IPS-18a (cell line): ENCODE measurements at regions not wholly inside any gene's neighbourhood (a gene's known extent, or its start where the extent isn't known, plus 50 kb on each side); places are given as distances from the start of the nearest gene placed in this dataset.

Experiments used
- H3K27ac ChIP-seq: one replicate; pipeline ENCODE4 v1.5.1; 2013; ENCODE audit warnings: low read length
- H3K27me3 ChIP-seq: one replicate; pipeline ENCODE4 v1.6.1; 2013; ENCODE audit warnings: mild to moderate bottlenecking, low read length; ENCODE audit not compliant: control insufficient read depth, insufficient read depth
- H3K36me3 ChIP-seq: one replicate; pipeline ENCODE4 v1.6.1; 2013; ENCODE audit warnings: low read depth, low read length; ENCODE audit not compliant: control insufficient read depth
- H3K4me1 ChIP-seq: one replicate; pipeline ENCODE4 v1.6.1; 2013; ENCODE audit warnings: low read depth, low read length; ENCODE audit not compliant: control insufficient read depth
- H3K4me3 ChIP-seq: one replicate; pipeline ENCODE4 v1.5.1; 2013; ENCODE audit warnings: low read length
- H3K9ac ChIP-seq: one replicate; pipeline ENCODE4 v1.6.1; 2013; ENCODE audit warnings: mild to moderate bottlenecking, low read length, moderate library complexity
- H3K9me3 ChIP-seq: one replicate; pipeline ENCODE4 v1.6.1; 2013; ENCODE audit warnings: low read depth, low read length; ENCODE audit not compliant: control insufficient read depth

DNA sequence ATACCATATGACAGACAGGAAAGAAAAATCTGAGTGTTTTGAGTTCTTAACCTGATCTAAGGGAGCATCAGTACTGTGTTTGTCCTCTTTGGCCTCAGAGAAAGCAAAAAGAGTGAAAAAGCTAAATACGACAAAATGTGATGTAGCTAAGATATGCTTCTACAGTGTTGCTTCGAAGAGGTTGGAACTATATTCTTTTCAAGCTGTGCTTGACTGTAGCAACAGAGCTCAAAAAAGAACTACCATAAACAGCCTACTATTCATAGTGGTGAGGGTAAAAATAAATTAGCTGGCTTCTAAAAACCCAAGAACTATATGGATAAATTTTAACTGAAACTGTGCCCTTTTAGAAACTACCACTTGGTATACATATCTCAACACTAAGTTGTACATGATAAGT, 881.8 kb upstream of the PCDH10 start:
- Histone ChIP-seq H3K36me3 (no peaks in the 10 kb centered on the region), H3K4me3 (no peak overlapping the region), H3K27ac (no peak overlapping the region), H3K9me3 (no peaks in the 10 kb centered on the region), H3K9ac (no peak overlapping the region), H3K27me3 (no peaks in the 10 kb centered on the region), H3K4me1 (no peaks in the 10 kb centered on the region)

DNA sequence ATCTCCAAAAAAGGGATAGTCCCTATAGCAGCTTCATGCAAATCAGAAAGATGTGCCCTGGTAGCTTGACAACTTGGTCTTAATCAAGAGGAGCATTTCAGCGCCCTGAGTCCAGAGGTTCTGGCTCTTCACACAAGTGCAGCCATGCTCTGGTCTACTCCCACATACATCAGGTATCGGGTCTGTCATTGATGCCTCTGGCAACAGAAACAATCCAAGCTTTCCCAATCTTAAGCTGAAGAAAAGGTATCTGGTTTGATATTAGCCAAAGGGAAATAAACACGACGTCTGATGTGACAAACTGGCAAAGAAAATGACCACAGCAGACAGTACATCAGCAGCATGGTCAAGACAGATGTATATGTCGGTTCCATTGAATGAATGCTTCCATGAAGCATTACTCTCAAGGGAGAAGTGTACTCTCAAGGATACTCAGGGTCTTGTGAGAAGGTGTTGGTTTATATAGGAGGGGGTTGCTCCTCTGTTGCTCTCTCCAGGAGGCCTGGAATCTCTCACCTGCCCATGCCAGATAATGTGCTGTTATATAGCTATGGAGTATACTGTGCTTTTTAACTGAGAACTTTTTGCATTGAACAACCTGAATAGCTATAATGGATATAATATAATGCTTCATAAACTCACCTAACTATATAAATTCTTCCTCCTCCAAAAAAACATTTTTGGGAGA, 879.6 kb upstream of the PCDH10 start:
- Histone ChIP-seq H3K27ac (no peak overlapping the region), H3K9ac (no peak overlapping the region), H3K4me3 (no peak overlapping the region), H3K9me3 (no peaks in the 10 kb centered on the region), H3K36me3 (no peaks in the 10 kb centered on the region), H3K27me3 (no peaks in the 10 kb centered on the region), H3K4me1 (no peaks in the 10 kb centered on the region)

DNA sequence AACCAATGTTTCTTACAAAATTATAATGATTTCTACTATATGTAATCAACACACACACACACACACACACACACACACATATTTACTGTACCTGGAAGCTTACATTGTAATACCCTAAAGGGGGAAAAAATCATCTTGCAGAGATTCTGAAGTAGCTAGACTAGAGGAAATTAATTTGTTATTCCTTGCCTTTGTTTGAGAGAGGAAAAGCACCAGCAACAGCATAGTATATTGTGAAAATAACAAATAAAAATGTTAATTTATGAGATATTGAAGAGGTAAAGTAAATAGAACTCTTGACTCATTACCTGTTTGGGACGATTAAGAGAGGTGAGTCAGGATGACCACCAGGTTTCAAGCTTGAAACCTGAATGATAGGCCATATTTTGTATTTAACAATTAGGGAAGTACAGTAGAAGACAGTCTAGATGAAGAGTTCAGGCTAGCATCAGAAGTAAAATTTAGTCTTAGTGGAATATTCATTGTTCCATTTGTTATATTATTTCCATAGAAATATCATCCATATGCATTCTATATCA, 873.4 kb upstream of the PCDH10 start:
- Histone ChIP-seq H3K9me3 (no peaks in the 10 kb centered on the region), H3K4me3 (no peak overlapping the region), H3K27ac (no peak overlapping the region), H3K9ac (no peak overlapping the region), H3K36me3 (no peaks in the 10 kb centered on the region), H3K27me3 (no peaks in the 10 kb centered on the region), H3K4me1 (no peaks in the 10 kb centered on the region)

DNA sequence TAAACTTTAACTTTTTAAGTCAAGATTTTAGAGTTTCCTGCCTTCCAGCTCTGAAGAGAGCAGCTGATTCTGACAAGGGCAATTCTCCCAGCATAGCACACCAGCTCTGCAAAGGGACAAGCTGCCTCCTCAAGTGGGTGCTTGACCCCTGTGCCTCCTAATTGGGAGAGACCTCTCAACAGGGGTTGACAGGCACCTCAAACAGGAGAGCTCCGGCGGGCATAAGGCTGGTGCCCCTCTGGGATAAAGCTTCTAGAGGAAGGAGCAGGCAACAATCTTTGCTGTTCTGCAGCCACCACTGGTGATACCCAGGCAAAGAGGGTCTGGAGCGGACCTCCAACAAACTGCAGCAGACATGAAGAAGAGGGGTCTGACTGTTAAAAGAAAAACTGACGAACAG, 872.9 kb upstream of the PCDH10 start:
- no peak overlapping the region for H3K9ac ChIP-seq
- H3K27me3 ChIP-seq, result no peaks in the 10 kb centered on the region
- H3K4me3 ChIP-seq, result no peak overlapping the region
- no peak overlapping the region for H3K27ac ChIP-seq
- no peaks in the 10 kb centered on the region for H3K4me1 ChIP-seq
- no peaks in the 10 kb centered on the region for H3K36me3 ChIP-seq
- H3K9me3 ChIP-seq, result no peaks in the 10 kb centered on the region

DNA sequence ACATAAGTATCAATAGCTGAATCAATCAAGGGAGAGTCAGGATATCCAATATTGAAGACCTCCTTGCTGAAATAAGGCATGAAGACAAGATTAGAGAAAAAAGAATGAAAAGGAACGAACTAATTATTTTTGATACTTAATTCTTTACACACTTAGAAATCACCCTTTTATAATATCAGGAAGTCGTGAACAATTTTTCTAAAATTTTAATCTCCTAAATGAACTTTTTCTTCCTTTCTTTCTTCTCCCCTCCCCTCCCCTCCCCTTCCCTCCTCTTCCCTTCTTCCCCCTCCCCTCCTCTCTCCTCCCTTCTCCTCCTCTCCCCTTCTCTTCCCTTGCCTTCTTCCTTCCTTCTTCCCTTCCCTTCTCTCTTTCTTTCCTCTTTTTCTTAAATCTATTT, 872.1 kb upstream of the PCDH10 start:
- H3K9me3 ChIP-seq, result no peaks in the 10 kb centered on the region
- H3K4me3 ChIP-seq, result no peak overlapping the region
- H3K36me3 ChIP-seq, result no peaks in the 10 kb centered on the region
- H3K27ac ChIP-seq, result no peak overlapping the region
- no peak overlapping the region for H3K9ac ChIP-seq
- no peaks in the 10 kb centered on the region for H3K4me1 ChIP-seq
- no peaks in the 10 kb centered on the region for H3K27me3 ChIP-seq

- Histone ChIP-seq H3K4me1 (no peaks in the 10 kb centered on the region), H3K9ac (no peak overlapping the region), H3K4me3 (no peak overlapping the region), H3K27me3 (no peaks in the 10 kb centered on the region), H3K9me3 (peaks cover 10% of the 10 kb centered on the region), H3K36me3 (no peaks in the 10 kb centered on the region), H3K27ac (no peak overlapping the region)
Observed at GRCh38 chr4:132281733-132282132, 867.4 kb upstream of the PCDH10 start.

DNA sequence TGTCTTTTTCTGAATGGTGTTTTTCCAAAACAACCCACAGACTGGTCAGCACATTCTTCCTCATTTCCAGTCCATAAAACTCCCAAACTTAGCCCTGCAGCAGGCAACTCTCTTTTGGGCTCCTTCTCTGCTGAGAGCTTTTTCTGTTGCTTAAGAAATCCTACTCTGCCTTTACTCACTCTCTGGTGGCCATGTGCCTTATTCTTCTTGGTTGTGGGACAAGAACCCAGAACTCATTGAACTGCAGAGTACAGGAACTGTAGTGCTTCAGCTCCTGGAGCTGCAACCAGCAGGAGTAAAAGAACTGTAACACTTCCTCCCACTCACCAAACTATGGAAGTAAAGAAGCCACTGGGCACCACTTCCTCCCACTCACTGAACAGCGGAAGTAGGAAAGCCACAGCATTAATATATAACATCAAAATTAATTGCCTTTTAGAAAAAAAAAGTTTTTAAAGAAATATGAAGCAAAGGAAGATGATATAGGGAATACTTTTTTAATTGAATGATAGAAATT, 864.1 kb upstream of the PCDH10 start:
- Histone ChIP-seq H3K9me3 (peaks cover 10% of the 10 kb centered on the region), H3K36me3 (no peaks in the 10 kb centered on the region), H3K4me3 (no peak overlapping the region), H3K9ac (no peak overlapping the region), H3K27ac (no peak overlapping the region), H3K4me1 (no peaks in the 10 kb centered on the region), H3K27me3 (no peaks in the 10 kb centered on the region)

DNA sequence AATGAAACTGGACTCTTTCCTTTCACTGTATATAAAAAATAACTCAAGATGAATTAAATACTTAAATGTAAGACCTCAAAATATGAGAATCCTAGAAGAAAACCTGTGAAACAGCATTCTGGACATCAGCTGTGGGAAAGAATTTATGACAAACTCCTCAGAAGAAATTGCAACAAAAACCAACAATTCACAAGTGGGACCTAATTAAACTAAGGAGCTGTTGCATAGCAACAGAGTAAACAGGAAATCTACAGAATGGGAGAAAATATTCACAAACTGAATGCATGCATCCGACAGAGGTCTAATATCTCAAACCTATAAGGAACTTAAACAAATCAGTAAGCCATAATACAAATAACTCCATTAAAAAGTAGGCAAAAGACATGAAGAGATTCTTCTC, 851.7 kb upstream of the PCDH10 start:
- Histone ChIP-seq H3K4me1 (no peaks in the 10 kb centered on the region), H3K9me3 (no peaks in the 10 kb centered on the region), H3K9ac (no peak overlapping the region), H3K27me3 (no peaks in the 10 kb centered on the region), H3K4me3 (no peak overlapping the region), H3K36me3 (no peaks in the 10 kb centered on the region), H3K27ac (no peak overlapping the region)

- H3K4me1 ChIP-seq, result no peaks in the 10 kb centered on the region
- H3K9ac ChIP-seq, result no peak overlapping the region
- H3K4me3 ChIP-seq, result no peak overlapping the region
- H3K27me3 ChIP-seq, result no peaks in the 10 kb centered on the region
- no peaks in the 10 kb centered on the region for H3K9me3 ChIP-seq
- no peak overlapping the region for H3K27ac ChIP-seq
- no peaks in the 10 kb centered on the region for H3K36me3 ChIP-seq
Observed at GRCh38 chr4:132299841-132300240, 849.3 kb upstream of the PCDH10 start.

GRCh38 chr4:132312521-132312920, 836.6 kb upstream of the PCDH10 start:
- no peak overlapping the region for H3K4me3 ChIP-seq
- no peaks in the 10 kb centered on the region for H3K4me1 ChIP-seq
- H3K27ac ChIP-seq, result no peak overlapping the region
- H3K9ac ChIP-seq, result no peak overlapping the region
- no peaks in the 10 kb centered on the region for H3K9me3 ChIP-seq
- H3K27me3 ChIP-seq, result no peaks in the 10 kb centered on the region
- H3K36me3 ChIP-seq, result no peaks in the 10 kb centered on the region

GRCh38 chr4:132313852-132314251, 835.2 kb upstream of the PCDH10 start:
- Histone ChIP-seq H3K27ac (no peak overlapping the region), H3K36me3 (no peaks in the 10 kb centered on the region), H3K9ac (no peak overlapping the region), H3K4me1 (no peaks in the 10 kb centered on the region), H3K27me3 (no peaks in the 10 kb centered on the region), H3K4me3 (no peak overlapping the region), H3K9me3 (no peaks in the 10 kb centered on the region)

DNA sequence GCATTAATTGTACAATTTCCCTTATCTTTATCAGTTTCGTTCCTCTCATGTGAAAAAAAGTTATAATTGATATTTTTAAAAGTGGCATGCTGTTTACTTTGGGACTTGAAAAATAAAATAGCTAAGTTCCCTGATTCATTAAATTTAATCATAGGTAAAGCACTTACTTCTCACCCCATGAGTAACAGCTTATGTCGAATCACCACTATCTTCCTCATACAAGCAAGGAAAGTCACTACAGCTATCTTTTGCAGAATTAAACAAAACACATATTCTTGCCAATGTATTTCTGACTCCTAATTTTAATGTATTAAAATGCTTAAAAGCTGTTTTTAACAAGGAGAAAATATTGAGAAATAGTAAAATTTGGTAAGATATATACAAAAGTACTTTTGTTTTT, 832.4 kb upstream of the PCDH10 start:
- H3K27me3 ChIP-seq, result no peaks in the 10 kb centered on the region
- H3K27ac ChIP-seq, result no peak overlapping the region
- H3K36me3 ChIP-seq, result no peaks in the 10 kb centered on the region
- H3K4me3 ChIP-seq, result no peak overlapping the region
- H3K4me1 ChIP-seq, result no peaks in the 10 kb centered on the region
- no peaks in the 10 kb centered on the region for H3K9me3 ChIP-seq
- no peak overlapping the region for H3K9ac ChIP-seq
